Lower leg skin (tissue), 4 donors: ENCODE measurements at regions not wholly inside any gene's neighbourhood (a gene's known extent, or its start where the extent isn't known, plus 50 kb on each side); places are given as distances from the start of the nearest gene placed in this dataset.

Source experiments
- DNase-seq, 2 donors: peaks; one replicate each; pipeline ENCODE4 v3.0.0-alpha.2; 2019; ENCODE audit warnings: low spot score in 2 of 2
- H3K4me3 ChIP-seq: fragments of 200-600 bp; sonication (generic); 2 replicates; pipeline ENCODE4 v1.5.1; 2017; ENCODE audit warnings: mild to moderate bottlenecking, low read depth; ENCODE audit not compliant: poor library complexity, severe bottlenecking
- CTCF ChIP-seq, 3 donors: fragments of 450-650 bp; IDR thresholded peaks; one replicate each; pipeline ENCODE4 v1.5.1; 2016; ENCODE audit warnings: antibody characterized with exemption in 3 of 3, mild to moderate bottlenecking in 3 of 3, moderate library complexity in 2 of 3
- POLR2A ChIP-seq, 2 donors: fragments of 450-650 bp; IDR thresholded peaks; one replicate each; pipeline ENCODE4 v1.6.1; 2016 to 2017; ENCODE audit warnings: antibody characterized with exemption in 2 of 2, mild to moderate bottlenecking in 1 of 2, moderate library complexity in 1 of 2
- WGBS, 2 donors: methylation state at CpG; one replicate each; pipeline ENCODE4 v1.1.5; 2018; 5-methylcytosine and 5-hydroxymethylcytosine counted together
- intact Hi-C: fragments of 100-400 bp; cut with DNase I; formaldehyde crosslinking; loops from one replicate; pipeline ENCODE4 v1.15.0; 2023; ENCODE audit warnings: low total_unique reads

GRCh38 chr13:79011179-79011578, 352.2 kb upstream of the OBI1 start:
- intact Hi-C loops = no loop called here
- no peak for TF ChIP-seq CTCF (IDR thresholded peaks at IDR 0.05)
- no peak for TF ChIP-seq POLR2A (IDR thresholded peaks at IDR 0.05)

GRCh38 chr13:79003989-79004898, 345.3 kb upstream of the OBI1 start:
- DNase-seq = no peak
- TF ChIP-seq CTCF (IDR thresholded peaks at IDR 0.05) (no peak), POLR2A (IDR thresholded peaks at IDR 0.05) (no peak)
- 59 to 61% methylated on average over 7 of the region's 7 CpGs for WGBS, 2 donors
- intact Hi-C loops = no loop called here
- no peak overlapping the region for H3K4me3 ChIP-seq

More at GRCh38 chr13:79011179-79011578, 352.2 kb upstream of the OBI1 start:
- no peak overlapping the region for H3K4me3 ChIP-seq
- DNase-seq = no peak
- WGBS, 2 donors = 65 to 70% methylated on average over 2 of the region's 2 CpGs

GRCh38 chr13:78999494-78999893, 340.5 kb upstream of the OBI1 start:
- WGBS, 2 donors = 85 to 87% methylated on average over 4 of the region's 4 CpGs

GRCh38 chr13:78998630-78999315, 339.8 kb upstream of the OBI1 start:
- DNase-seq = no peak
- TF ChIP-seq CTCF (IDR thresholded peaks at IDR 0.05) = no peak
- no peak for TF ChIP-seq POLR2A (IDR thresholded peaks at IDR 0.05)
- WGBS, 2 donors = 70 to 72% methylated on average over 4 of the region's 4 CpGs
- intact Hi-C loops = no loop called here
- no peak overlapping the region for H3K4me3 ChIP-seq

More at GRCh38 chr13:78999494-78999893, 340.5 kb upstream of the OBI1 start:
- H3K4me3 ChIP-seq = no peak overlapping the region
- intact Hi-C loops = no loop called here
- DNase-seq = no peak
- TF ChIP-seq CTCF (IDR thresholded peaks at IDR 0.05) (no peak), POLR2A (IDR thresholded peaks at IDR 0.05) (no peak)

GRCh38 chr13:78997902-78998629, 339.1 kb upstream of the OBI1 start:
- TF ChIP-seq POLR2A (IDR thresholded peaks at IDR 0.05) (no peak), CTCF (IDR thresholded peaks at IDR 0.05) (no peak)
- intact Hi-C loops = no loop called here

More at GRCh38 chr13:78997902-78998629, 339.1 kb upstream of the OBI1 start:
- WGBS, 2 donors = 68 to 77% methylated on average over 9 of the region's 9 CpGs
- DNase-seq = no peak
- H3K4me3 ChIP-seq = no peak overlapping the region
